ENCODE measurements at regions not wholly inside any gene's neighbourhood (a gene's known extent, or its start where the extent isn't known, plus 50 kb on each side); places are given as distances from the start of the nearest gene placed in this dataset.

GRCh38 chr17:70017941-70018340 is 57.1 kb upstream of the KCNJ16 start:
- TF ChIP-seq CTCF (conservative IDR thresholded peaks at IDR 0.05) = no peak
- Mint-ChIP-seq H3K4me1 (peaks cover 8% of the 10 kb centered on the region), H3K27ac (ENCODE audit: unreplicated experiment) (no peak overlapping the region), H3K36me3 (ENCODE audit: low read depth) (no peaks in the 10 kb centered on the region), H3K27me3 (ENCODE audit: low read depth) (no peaks in the 10 kb centered on the region), H3K9me3 (no peaks in the 10 kb centered on the region), H3K4me3 (no peak overlapping the region)
- no peak for DNase-seq (ENCODE audit: low read depth, low spot score)

GRCh38 chr17:70021726-70022125 is 53.3 kb upstream of the KCNJ16 start:
- Mint-ChIP-seq H3K36me3 (ENCODE audit: low read depth) (peaks cover under 1% of the 10 kb centered on the region), H3K27ac (ENCODE audit: unreplicated experiment) (no peak overlapping the region), H3K9me3 (peaks cover 10% of the 10 kb centered on the region), H3K4me3 (no peak overlapping the region), H3K4me1 (peaks cover 13% of the 10 kb centered on the region), H3K27me3 (ENCODE audit: low read depth) (no peaks in the 10 kb centered on the region)
- DNase-seq (ENCODE audit: low read depth, low spot score) = no peak
- TF ChIP-seq CTCF (conservative IDR thresholded peaks at IDR 0.05) = no peak

GRCh38 chr17:70022175-70022574 is 52.9 kb upstream of the KCNJ16 start:
- no peak for DNase-seq (ENCODE audit: low read depth, low spot score)
- Mint-ChIP-seq H3K36me3 (ENCODE audit: low read depth) (peaks cover 3% of the 10 kb centered on the region), H3K4me1 (peaks cover 16% of the 10 kb centered on the region), H3K27ac (ENCODE audit: unreplicated experiment) (peak overlapping the region; percentile 13), H3K27me3 (ENCODE audit: low read depth) (no peaks in the 10 kb centered on the region), H3K9me3 (peaks cover 12% of the 10 kb centered on the region), H3K4me3 (no peak overlapping the region)
- no peak for TF ChIP-seq CTCF (conservative IDR thresholded peaks at IDR 0.05)

GRCh38 chr17:70024253-70024652 is 50.8 kb upstream of the KCNJ16 start:
- no peak for TF ChIP-seq CTCF (conservative IDR thresholded peaks at IDR 0.05)
- H3K9me3 Mint-ChIP-seq = peaks cover 15% of the 10 kb centered on the region
- no peaks in the 10 kb centered on the region for H3K27me3 Mint-ChIP-seq (ENCODE audit: low read depth)
- H3K4me1 Mint-ChIP-seq = peaks cover 35% of the 10 kb centered on the region
- no peak for DNase-seq (ENCODE audit: low read depth, low spot score)
- no peak overlapping the region for H3K4me3 Mint-ChIP-seq
- peaks cover 3% of the 10 kb centered on the region for H3K36me3 Mint-ChIP-seq (ENCODE audit: low read depth)
- no peak overlapping the region for H3K27ac Mint-ChIP-seq (ENCODE audit: unreplicated experiment)
